Astrocyte of the cerebellum (primary cell): ENCODE measurements at regions not wholly inside any gene's neighbourhood (a gene's known extent, or its start where the extent isn't known, plus 50 kb on each side); places are given as distances from the start of the nearest gene placed in this dataset.

Experiments used
- DNase-seq: peaks from one replicate; pipeline ENCODE4 v3.0.0-alpha.2; 2011; ENCODE audit warnings: low read depth
- H3K4me3 ChIP-seq: 2 replicates; pipeline ENCODE4 v1.5.1; 2011; ENCODE audit warnings: mild to moderate bottlenecking, low read depth, low read length, moderate library complexity
- in situ Hi-C: cut with HindIII; loops from 2 replicates; pipeline ENCODE4 v1.10.0; 2017; ENCODE audit warnings: low sequenced_read_pairs
- TF ChIP-seq, protein P1 (sequence below): IDR thresholded peaks from 2 replicates; pipeline ENCODE4 v1.5.1; 2012; ENCODE audit warnings: low read length, low read depth, moderate library complexity, mild to moderate bottlenecking; ENCODE audit errors: missing control alignments

DNA sequence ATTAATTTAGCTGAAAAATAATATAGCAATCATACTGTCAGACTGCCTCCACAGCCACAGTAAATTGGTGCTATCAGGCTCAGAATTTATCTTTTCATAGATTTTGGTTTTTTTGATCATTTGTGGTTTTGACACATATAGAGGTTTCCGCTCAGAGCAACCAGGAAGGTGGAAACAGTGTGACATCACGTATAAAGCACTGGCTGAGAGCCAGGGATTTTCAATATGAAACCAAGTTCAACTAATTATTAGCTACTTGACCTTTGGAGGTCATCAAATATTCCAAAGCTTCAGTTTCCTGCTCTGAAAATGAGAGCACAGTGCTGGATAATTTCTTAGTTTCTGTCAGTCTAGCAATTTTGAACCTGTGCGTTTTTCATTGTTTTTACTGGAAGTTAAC is 433.8 kb upstream of the SUCLG2 start:
- no peak for DNase-seq
- H3K4me3 ChIP-seq = no peak overlapping the region
- in situ Hi-C loops = no loop called here
- TF ChIP-seq, protein P1, sequence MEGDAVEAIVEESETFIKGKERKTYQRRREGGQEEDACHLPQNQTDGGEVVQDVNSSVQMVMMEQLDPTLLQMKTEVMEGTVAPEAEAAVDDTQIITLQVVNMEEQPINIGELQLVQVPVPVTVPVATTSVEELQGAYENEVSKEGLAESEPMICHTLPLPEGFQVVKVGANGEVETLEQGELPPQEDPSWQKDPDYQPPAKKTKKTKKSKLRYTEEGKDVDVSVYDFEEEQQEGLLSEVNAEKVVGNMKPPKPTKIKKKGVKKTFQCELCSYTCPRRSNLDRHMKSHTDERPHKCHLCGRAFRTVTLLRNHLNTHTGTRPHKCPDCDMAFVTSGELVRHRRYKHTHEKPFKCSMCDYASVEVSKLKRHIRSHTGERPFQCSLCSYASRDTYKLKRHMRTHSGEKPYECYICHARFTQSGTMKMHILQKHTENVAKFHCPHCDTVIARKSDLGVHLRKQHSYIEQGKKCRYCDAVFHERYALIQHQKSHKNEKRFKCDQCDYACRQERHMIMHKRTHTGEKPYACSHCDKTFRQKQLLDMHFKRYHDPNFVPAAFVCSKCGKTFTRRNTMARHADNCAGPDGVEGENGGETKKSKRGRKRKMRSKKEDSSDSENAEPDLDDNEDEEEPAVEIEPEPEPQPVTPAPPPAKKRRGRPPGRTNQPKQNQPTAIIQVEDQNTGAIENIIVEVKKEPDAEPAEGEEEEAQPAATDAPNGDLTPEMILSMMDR = no peak

DNA sequence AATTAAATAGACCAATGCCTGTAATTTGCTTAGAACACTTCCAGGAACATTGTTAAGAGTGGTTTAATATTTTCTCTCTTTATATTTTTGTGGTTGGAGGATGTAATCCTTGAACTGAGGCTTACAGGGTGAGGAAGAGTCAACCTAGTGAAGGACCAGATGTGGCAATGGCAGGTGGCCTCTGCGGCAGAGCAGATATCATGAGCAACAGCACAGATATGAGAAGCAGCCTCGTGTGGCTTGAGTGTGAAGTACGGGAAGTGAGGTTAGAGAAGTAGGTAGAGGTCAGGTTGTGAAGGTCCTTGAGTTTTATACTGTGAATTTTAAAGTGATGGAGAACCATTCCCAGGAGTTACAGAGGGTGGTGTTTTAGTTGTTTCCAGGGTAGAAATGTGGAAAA is 417.6 kb upstream of the SUCLG2 start:
- in situ Hi-C loops = no loop called here
- TF ChIP-seq, protein P1 = no peak
- no peak overlapping the region for H3K4me3 ChIP-seq
- DNase-seq = no peak

DNA sequence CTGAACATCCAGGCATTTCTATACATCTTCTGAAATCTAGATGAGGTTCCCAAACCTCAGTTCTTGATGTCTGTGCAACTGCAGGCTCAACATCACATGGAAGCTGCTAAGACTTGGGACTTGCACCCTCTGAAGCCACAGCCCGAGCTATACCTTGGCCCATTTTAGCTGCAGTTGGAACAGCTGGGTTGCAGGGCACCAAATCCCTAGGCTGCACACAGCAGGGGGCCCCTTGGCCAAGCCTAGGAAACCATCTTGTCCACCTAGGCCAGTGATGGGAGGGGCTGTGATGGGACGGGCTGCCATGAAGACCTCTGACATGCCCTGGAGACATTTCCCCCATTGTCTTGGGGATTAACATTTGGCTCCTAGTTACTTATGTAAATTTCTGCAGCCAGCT is 415.8 kb upstream of the SUCLG2 start:
- H3K4me3 ChIP-seq = no peak overlapping the region
- in situ Hi-C loops = no loop called here
- TF ChIP-seq, protein P1 = no peak
- DNase-seq = no peak

DNA sequence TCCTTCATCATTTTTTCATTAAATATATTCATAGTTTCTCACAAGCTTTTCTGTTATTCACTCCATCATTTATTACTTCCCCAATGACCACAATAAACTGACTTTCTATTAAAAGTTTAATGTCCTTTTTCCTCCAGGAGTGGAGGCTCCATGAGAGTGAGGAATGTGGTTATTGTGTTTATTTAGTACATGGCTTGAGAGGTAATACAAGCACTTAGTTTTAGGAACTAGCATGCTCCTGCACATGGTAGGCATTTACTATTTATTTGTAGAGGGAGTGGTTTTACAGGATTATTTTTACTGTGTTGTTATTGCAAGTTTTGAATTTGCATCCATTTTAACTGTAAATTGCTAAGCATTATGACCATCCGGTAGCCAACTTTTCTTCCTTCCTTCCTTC is 412.9 kb upstream of the SUCLG2 start:
- in situ Hi-C loops = no loop called here
- TF ChIP-seq, protein P1 = no peak
- no peak overlapping the region for H3K4me3 ChIP-seq
- DNase-seq = no peak

DNA sequence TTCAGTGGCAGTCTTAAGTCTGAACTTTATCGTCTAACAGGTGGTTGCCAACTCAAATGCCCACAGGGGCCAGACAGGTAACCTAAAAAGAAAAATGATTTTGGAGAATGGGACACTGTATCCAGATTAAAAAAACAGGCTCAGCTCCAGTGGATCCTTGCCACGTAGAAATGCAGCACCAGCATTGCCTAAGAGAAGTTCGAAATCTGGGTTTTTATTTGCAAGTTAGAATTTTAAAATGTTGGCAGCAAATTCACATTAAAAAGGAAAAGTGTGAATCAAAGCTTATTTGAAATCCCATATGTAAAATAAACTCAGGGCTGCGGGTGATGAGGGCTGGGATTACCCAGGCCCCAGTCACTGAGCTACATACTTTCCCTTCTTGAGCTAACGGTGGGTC is 408.5 kb upstream of the SUCLG2 start:
- DNase-seq = no peak
- in situ Hi-C loops = no loop called here
- no peak overlapping the region for H3K4me3 ChIP-seq
- TF ChIP-seq, protein P1 = no peak

DNA sequence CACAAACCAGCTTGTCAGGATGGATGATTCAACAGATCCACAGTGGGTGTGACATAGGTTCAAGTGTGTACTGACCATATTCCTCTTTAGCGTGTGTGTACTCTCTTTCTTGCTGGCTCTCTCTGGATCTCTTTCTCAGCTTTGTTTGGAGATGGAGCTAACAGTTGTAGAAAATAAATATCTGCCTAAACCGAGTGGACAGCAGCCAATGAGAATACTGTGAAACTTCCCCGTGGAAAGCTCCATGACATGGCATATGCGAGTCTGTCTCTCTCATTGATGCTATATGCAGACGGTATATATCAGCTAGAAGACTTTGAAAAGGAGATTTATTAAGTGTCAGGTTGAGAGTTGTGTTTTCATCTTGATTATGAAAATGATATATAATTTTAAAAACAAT is 406.5 kb upstream of the SUCLG2 start:
- DNase-seq = no peak
- in situ Hi-C loops = no loop called here
- H3K4me3 ChIP-seq = no peak overlapping the region
- TF ChIP-seq, protein P1 = no peak

DNA sequence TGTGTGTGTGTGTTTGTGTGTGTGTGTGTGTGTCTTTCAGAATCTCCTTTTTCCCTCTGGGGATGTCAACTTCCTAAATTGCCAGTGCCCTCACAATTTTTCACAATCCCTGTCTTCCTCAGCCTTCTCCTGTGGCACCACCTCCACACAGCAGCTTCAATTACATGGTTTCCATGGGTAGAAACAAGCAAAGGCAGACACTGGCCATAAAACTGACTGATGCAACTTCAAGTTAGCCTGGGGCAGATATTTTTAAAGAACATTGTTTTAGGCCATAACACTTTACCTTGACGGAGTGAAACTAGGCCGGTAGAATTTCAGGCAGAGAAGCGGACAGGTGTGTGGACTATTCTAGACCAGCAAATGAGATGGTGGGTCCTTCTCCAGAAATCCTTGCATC is 405.8 kb upstream of the SUCLG2 start:
- no peak for DNase-seq
- in situ Hi-C loops = no loop called here
- no peak overlapping the region for H3K4me3 ChIP-seq
- TF ChIP-seq, protein P1 = no peak
